ENCODE measurements at regions not wholly inside any gene's neighbourhood (a gene's known extent, or its start where the extent isn't known, plus 50 kb on each side); places are given as distances from the start of the nearest gene placed in this dataset.

- no peak for TF ChIP-seq CTCF (IDR thresholded peaks at IDR 0.05)
These were observed 775.3 kb downstream of the UQCRFS1 start for GRCh38 chr19:28437390-28438346.

- TF ChIP-seq CTCF (IDR thresholded peaks at IDR 0.05): no peak
These were observed 776.6 kb downstream of the UQCRFS1 start for GRCh38 chr19:28436320-28436719.

- TF ChIP-seq CTCF (IDR thresholded peaks at IDR 0.05): no peak
These were observed 777.2 kb downstream of the UQCRFS1 start for GRCh38 chr19:28435551-28436271.

- no peak for TF ChIP-seq CTCF (IDR thresholded peaks at IDR 0.05)
These were observed 782.7 kb downstream of the UQCRFS1 start for GRCh38 chr19:28430214-28430613.

GRCh38 chr19:28429356-28429755 is 783.6 kb downstream of the UQCRFS1 start:
- no peak for TF ChIP-seq CTCF (IDR thresholded peaks at IDR 0.05)

GRCh38 chr19:28428663-28429348 is 784.1 kb downstream of the UQCRFS1 start:
- no peak for TF ChIP-seq CTCF (IDR thresholded peaks at IDR 0.05)

GRCh38 chr19:28427376-28428083 is 785.4 kb downstream of the UQCRFS1 start:
- TF ChIP-seq CTCF (IDR thresholded peaks at IDR 0.05): no peak

Data from LNCAP (cell line).